HG02870 (cell line): ENCODE measurements at regions not wholly inside any gene's neighbourhood (a gene's known extent, or its start where the extent isn't known, plus 50 kb on each side); places are given as distances from the start of the nearest gene placed in this dataset.

Source experiments
- ATAC-seq: cut with Tn5 transposase; IDR thresholded peaks from one replicate; pipeline ENCODE4 v1.9.1; 2021; ENCODE audit warnings: mild to moderate bottlenecking, moderate library complexity; ENCODE audit not compliant: unreplicated experiment

- ATAC-seq: no peak
These were observed 365.3 kb downstream of the MTRR start for GRCh38 chr5:8234179-8234770.

GRCh38 chr5:8238080-8238479, 369.1 kb downstream of the MTRR start:
- ATAC-seq: no peak

DNA sequence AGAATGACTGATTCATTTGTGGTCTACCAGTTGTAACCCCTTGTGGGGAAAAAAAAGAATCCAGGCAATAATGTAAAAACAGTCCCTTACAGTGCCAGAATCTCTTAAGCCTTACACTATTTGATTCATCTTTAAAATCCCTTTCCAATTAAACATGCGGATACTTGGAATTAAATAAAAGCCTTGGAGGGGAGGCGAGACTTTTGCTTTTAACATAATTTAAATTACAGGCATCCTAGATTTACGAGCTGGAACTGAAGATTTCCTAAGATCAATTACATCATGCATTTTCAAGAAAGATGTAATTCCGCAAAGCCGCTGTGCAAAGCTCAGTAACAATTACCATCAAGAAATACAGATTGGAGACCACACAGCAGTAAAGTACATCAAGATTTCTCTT, 370.2 kb downstream of the MTRR start:
- no peak for ATAC-seq

DNA sequence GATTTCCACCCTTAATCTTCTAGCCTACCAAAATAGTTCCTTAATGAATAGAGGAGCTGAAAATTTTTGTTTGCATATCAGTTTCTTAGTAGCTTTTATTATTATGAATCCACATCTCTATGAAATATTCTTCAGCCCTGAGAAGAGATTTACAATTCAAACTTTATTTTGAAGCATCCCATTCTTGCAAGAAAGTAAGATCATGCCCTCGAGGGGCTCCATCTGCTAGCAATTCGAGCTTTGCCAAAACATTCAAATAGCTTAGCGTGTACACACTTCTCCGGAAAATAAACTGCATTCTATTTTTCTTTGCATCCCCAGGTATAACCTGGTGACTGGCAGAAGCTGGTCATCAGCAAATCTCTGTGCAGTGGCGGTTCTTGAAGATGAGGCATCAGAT, 370.7 kb downstream of the MTRR start:
- ATAC-seq: no peak

GRCh38 chr5:8241076-8241475, 372.1 kb downstream of the MTRR start:
- ATAC-seq: no peak

- ATAC-seq: no peak
These were observed 372.6 kb downstream of the MTRR start for GRCh38 chr5:8241558-8241957.

GRCh38 chr5:8247049-8247899, 378.3 kb downstream of the MTRR start:
- ATAC-seq: no peak

GRCh38 chr5:8253376-8253775, 384.4 kb downstream of the MTRR start:
- ATAC-seq: no peak

DNA sequence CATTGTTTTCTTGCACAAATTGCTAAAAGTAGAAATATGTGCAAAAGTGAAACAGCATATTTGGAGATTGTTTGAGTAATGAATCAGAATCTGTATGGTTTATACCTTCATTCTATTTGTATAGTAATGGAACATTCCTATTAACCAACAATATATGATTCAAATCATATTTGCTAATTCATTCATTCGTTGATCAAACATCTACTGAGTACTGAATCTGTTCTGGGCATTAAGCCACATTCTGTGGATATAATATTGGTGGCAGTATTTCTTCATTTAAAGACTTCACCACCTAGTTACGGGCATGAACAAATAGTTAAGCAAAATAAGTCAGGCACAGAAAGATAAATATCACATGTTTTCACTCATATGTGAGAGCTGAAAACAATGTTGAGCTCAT, 385.7 kb downstream of the MTRR start:
- no peak for ATAC-seq

- no peak for ATAC-seq
These were observed 389.9 kb downstream of the MTRR start for GRCh38 chr5:8258801-8259200.

DNA sequence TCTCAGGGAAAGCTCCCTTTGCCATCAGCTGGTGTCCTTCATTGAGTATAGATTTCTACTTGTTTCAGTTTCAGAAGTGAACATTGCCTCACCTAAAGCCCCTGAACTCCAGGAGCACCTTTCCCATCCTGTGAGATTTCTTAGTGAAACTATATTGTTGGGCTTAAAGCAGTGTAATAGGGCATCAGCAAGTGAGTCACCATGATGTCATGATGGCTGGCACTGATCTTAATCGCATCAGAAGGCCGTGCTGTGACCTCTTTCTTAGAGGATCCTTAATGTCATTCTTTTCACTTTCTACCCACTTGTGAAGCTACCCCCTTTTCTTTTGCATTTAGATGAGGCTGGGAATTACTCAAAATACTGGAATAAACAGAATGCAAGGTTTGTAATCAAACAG, 401.3 kb downstream of the MTRR start:
- no peak for ATAC-seq

- no peak for ATAC-seq
These were observed 411.9 kb downstream of the MTRR start for GRCh38 chr5:8280711-8281363.

GRCh38 chr5:8288334-8288733, 419.4 kb downstream of the MTRR start:
- no peak for ATAC-seq

DNA sequence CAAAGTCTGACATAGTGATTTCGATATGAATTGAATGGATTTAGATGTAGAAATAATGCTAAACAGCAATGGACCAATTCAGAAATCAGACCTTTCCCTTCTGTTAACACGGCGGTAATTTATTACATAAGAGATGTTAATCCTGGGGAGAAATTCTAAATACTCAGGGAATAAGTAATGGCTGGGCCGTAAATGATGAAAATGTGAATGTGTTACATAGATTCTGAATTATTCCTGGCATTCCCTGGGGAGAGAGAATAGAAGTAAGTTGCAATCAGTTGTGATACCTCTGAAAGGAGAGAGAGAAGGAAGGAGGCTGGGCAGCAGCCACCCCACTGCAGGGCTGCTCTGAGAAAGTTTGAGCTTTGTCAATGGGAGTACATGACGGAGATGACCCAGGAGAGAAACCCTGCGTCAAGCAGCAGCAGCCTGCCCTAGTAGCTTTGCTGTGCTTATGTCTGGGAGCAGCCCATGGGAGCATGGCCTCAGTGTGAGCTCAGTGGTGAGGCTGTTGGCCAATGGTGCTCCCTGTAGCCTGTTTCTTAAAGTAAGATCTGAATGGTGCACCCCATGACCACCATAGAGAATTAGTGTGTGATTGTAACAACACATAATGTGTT, 420.1 kb downstream of the MTRR start:
- no peak for ATAC-seq

GRCh38 chr5:8289779-8290178, 420.8 kb downstream of the MTRR start:
- no peak for ATAC-seq

- no peak for ATAC-seq
These were observed 421.8 kb downstream of the MTRR start for GRCh38 chr5:8290721-8291120.

- no peak for ATAC-seq
These were observed 422.7 kb downstream of the MTRR start for GRCh38 chr5:8291641-8292040.

- ATAC-seq: no peak
These were observed 426.2 kb downstream of the MTRR start for GRCh38 chr5:8295141-8295540.

DNA sequence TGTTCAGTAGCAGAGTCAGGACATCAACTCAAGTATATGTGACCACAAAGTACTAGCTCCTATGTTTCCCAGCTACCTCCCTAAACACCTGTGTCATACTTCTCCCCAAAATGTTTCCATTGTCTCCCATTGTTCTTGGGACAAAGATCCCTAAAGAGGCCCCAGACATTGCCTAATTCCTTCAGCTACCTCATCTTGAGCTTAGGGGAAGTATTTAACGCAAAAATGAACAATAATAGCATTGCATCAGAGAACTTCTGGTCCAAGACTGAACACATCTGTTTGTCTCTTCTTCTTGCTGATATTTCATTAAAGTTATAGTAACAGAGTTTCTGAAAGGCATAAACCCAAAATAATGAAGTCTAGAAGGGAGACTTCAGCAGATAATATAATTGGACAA, 430.8 kb downstream of the MTRR start:
- no peak for ATAC-seq

- ATAC-seq: no peak
These were observed 435.4 kb downstream of the MTRR start for GRCh38 chr5:8304341-8304740.

- ATAC-seq: no peak
These were observed 437.4 kb downstream of the MTRR start for GRCh38 chr5:8306288-8306896.
